GM20000 (cell line): ENCODE measurements at regions not wholly inside any gene's neighbourhood (a gene's known extent, or its start where the extent isn't known, plus 50 kb on each side); places are given as distances from the start of the nearest gene placed in this dataset.
"Not testable (repeated sequence)": the region's sequence is repeated elsewhere in the genome, so short reads cannot be mapped to it uniquely, and the experiment has no call there.

Experiments
- DNase-seq: peaks from one replicate; pipeline ENCODE4 v3.0.0; 2012; ENCODE audit warnings: low spot score
- CTCF ChIP-seq: IDR thresholded peaks from 2 replicates; pipeline ENCODE4 v1.5.1; 2012; ENCODE audit warnings: mild to moderate bottlenecking, control low read depth; ENCODE audit errors: extremely low read depth, missing control alignments

- DNase-seq, result no peak
- no peak for TF ChIP-seq CTCF
These were observed 88.7 kb upstream of the XPO1 start for GRCh38 chr2:61626827-61627226.

- no peak for DNase-seq
These were observed 85.6 kb upstream of the XPO1 start for GRCh38 chr2:61623747-61624146.

DNA sequence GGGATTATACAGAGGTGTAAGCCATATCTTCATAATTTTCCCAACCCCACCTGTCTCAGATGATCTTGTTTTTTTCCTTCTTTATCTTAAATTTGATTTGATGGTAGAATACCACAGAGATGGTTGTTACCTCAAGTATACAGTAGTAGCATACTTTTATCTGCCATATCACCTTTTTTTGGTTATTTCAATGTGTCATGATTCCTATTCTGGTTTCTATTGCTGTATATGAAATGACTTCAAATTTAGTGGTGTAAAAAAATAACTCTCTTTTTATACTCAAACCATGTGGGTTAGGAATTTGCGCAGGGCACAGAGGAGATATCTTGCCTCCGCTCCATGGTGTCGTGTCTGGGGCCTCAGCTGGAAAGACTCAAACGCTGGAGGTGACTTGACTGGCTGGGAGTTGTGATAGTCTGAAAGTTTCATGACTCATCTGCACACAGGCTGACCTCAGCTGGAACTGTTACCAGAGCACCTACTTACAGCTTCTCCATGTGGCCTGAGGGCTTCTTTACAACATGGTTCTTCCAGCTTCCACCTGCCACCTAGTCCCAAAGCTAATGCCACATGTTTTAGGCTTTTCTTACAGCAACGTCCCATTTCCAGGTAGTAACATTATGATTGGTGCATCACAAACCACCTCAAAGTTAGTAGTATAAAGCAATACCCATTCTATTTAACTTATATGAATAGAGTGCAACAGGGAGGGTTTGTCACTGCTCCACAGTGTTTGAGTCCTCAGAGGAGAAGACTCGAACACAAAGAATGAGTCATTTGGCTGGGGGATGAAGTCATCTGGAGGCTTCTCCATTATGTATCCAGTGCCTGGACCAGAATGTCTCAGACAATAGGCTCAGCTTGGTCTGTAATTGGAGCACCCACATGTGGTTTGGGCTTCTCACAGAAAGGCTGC, 82.3 kb upstream of the XPO1 start:
- no peak for TF ChIP-seq CTCF
- DNase-seq, result peak; percentile 25

More at GRCh38 chr2:61623747-61624146, 85.6 kb upstream of the XPO1 start:
- TF ChIP-seq CTCF, result no peak

DNA sequence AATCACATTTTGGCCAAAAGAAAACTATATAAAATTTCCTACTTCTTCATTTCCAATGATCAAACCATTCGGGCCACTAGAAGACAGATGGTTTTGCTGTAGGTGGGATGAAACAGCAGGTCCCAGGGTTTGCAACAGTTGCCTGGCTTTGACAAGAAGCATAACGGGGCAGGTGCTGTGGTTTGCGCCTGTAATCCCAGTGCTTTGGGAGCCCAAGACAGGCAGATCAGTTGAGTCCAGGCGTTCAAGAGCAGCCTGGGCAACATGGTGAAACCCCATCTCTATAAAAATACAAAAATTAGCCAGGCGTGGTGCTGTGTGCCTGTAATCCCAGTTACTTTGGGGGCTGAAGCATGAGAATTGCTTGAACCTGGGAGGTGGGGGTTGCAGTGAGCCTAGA, 81.4 kb upstream of the XPO1 start:
- DNase-seq, result no peak
- TF ChIP-seq CTCF, result no peak

DNA sequence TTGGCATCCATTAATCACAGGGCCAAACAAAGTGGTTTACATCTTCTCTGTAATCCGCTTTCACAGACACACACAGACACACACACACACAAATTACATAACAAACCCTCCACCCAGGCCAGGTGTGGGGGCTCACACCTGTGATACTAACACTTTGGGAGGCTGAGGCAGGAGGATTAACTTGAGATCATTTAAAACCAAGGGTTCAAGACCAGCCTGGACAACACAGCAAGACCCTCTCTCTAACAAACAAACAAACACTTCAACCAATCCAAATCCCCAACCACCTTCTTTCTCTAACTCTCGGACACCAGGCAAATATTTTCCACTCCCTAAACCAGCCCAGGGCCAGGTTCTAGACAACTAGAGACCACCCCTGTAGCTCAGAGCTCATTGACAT, 79.5 kb upstream of the XPO1 start:
- TF ChIP-seq CTCF, result no peak

DNA sequence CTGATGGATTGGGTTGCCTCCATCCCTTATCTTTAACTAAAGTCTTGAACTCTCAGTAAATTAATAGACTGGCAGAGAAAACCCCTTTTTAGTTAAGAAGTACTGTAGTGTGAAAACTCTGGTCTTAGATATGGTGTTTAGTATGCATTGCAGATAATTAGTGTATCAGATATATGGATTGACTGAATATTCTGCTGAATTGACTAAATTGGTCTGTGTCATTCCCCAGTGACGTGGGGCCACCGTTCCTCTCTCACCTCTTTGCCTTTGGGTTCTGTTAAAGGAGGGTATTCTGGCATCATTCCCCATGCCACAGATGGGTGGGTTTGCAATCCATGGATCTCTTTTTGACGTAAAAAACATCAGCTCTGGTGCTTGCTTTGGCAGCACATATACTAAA, 67.1 kb upstream of the XPO1 start:
- TF ChIP-seq CTCF, result no peak

More for the DNA sequence above, 79.5 kb upstream of the XPO1 start:
- DNase-seq, result no peak

GRCh38 chr2:61604433-61604832, 66.3 kb upstream of the XPO1 start:
- DNase-seq, result no peak
- no peak for TF ChIP-seq CTCF

More for the DNA sequence above, 67.1 kb upstream of the XPO1 start:
- no peak for DNase-seq

DNA sequence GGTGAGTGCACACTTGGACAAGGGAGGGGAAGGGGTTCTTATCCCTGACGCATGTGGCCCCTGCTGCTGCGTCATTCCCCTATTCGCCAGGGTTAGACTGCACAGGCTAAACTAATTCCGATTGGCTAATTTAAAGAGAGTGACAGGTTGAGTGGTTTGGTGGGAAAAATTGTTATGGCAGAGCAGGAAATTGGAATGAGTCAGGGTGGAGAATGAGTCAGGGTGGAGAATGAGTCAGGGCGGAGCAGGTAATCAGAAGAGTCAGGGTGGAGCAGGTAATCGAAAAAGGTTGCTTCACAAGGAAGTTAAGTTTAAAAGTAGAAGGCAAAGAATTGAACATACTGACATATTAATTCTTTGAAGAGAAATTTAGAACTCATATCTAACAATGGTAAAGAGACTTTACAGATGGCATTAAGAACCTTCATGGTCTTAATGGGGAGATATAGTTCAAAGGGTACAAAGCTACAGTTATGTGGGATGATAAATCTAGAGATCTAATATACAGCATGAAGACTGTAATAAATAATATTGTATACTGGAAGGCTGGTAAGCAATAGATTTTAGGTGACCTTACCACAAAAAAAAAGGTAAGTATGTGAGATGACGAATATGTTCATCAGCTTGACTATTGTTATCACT, 60.5 kb upstream of the XPO1 start:
- DNase-seq, result not testable (repeated sequence)
